ENCODE measurements at regions not wholly inside any gene's neighbourhood (a gene's known extent, or its start where the extent isn't known, plus 50 kb on each side); places are given as distances from the start of the nearest gene placed in this dataset.
"Not testable (repeated sequence)": the region's sequence is repeated elsewhere in the genome, so short reads cannot be mapped to it uniquely, and the experiment has no call there.

DNA sequence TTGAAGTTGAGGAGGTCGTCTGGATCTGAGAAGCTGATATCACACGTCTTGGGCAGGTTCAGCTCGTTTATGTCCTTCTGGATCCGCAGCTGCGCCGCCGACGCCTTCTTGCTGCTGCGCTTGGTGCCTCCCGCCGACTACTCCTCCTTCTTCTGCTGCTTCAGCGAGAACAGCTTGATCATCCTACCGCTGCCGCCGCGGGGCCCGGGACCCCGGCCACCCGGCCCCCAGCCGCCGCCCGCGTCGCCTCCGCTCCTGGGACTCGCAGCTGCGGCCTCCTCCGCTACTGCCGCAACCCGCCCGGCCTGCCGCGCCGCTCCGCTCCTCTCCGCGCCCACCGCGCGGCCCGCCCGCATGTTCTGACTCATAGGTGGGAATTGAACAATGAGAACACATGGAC, 1710.6 kb downstream of the TP53TG3F start:
- TF ChIP-seq, protein P1, sequence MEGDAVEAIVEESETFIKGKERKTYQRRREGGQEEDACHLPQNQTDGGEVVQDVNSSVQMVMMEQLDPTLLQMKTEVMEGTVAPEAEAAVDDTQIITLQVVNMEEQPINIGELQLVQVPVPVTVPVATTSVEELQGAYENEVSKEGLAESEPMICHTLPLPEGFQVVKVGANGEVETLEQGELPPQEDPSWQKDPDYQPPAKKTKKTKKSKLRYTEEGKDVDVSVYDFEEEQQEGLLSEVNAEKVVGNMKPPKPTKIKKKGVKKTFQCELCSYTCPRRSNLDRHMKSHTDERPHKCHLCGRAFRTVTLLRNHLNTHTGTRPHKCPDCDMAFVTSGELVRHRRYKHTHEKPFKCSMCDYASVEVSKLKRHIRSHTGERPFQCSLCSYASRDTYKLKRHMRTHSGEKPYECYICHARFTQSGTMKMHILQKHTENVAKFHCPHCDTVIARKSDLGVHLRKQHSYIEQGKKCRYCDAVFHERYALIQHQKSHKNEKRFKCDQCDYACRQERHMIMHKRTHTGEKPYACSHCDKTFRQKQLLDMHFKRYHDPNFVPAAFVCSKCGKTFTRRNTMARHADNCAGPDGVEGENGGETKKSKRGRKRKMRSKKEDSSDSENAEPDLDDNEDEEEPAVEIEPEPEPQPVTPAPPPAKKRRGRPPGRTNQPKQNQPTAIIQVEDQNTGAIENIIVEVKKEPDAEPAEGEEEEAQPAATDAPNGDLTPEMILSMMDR (IDR thresholded peaks at IDR 0.05): not testable (repeated sequence)
- not testable (repeated sequence) for TF ChIP-seq ZFX (IDR thresholded peaks at IDR 0.05; ENCODE audit: borderline replicate concordance)
